ENCODE measurements at regions not wholly inside any gene's neighbourhood (a gene's known extent, or its start where the extent isn't known, plus 50 kb on each side); places are given as distances from the start of the nearest gene placed in this dataset.

DNA sequence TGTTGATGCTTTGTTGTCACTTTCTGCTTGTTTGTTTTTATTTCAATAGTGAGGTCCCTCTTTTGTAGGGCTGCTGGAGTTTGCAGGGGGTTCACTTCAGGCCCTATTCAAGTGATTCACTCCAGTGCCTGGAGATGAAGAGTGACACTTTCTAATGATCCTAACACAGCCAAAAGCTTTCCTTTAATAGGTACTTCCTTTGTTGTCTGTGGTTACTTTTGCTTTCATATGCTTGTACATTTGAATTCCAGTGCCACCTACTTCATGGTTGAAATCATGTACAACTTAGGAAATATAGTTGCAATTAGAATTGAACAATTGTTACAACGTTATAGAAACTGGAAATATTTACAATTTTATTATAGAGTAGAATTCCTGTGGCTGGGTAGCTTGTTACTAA lies 466.8 kb upstream of the EPHA3 start:
- H3K27ac ChIP-seq = no peak overlapping the region
- TF ChIP-seq POLR2A (IDR thresholded peaks at IDR 0.05) = no peak
- TF ChIP-seq, protein P1, sequence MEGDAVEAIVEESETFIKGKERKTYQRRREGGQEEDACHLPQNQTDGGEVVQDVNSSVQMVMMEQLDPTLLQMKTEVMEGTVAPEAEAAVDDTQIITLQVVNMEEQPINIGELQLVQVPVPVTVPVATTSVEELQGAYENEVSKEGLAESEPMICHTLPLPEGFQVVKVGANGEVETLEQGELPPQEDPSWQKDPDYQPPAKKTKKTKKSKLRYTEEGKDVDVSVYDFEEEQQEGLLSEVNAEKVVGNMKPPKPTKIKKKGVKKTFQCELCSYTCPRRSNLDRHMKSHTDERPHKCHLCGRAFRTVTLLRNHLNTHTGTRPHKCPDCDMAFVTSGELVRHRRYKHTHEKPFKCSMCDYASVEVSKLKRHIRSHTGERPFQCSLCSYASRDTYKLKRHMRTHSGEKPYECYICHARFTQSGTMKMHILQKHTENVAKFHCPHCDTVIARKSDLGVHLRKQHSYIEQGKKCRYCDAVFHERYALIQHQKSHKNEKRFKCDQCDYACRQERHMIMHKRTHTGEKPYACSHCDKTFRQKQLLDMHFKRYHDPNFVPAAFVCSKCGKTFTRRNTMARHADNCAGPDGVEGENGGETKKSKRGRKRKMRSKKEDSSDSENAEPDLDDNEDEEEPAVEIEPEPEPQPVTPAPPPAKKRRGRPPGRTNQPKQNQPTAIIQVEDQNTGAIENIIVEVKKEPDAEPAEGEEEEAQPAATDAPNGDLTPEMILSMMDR (IDR thresholded peaks at IDR 0.05) = no peak
- H3K4me1 ChIP-seq = peaks cover 5% of the 10 kb centered on the region
- H3K4me3 ChIP-seq = no peak overlapping the region
- ATAC-seq (no peak), DNase-seq (no peak)
- WGBS, 2 donors = 25 to 41% methylated on average over 1 of the region's 1 CpG
- intact Hi-C loops (cut with DNase I) = no loop called here
- H3K36me3 ChIP-seq (replicated peaks in 1 of 2; ENCODE audit: insufficient read depth in 1 of 2, low read depth in 2 of 2) = no peaks in the 10 kb centered on the region
- no peaks in the 10 kb centered on the region for H3K27me3 ChIP-seq
- no peaks in the 10 kb centered on the region for H3K9me3 ChIP-seq

DNA sequence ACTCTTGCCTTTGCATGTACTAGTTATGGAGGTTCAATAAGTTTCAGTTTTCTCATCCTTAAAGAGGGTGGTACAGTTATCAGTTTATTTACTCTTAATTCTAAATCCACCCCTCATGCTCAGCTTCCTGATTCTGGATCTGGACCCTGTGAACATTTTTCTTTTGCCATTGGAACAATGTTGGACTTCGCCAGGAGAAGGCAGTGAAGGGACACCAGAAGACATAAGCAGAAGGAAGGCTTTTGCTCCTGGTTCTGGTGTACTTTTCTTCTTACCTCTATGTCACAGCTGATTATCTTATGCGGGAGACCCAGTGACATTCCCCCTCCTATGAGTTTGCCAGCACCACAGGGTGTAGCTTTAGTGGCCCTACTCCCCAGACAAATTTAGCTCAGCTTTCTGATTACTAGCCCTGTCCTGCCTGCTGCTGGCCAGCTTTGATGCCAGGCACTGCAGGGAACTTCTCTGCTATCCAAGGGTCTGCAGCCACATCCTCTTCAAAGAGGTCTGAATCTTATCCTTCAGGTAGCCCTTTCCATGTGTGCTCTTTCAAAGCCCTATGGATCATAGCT lies 466.3 kb upstream of the EPHA3 start:
- H3K27me3 ChIP-seq = no peaks in the 10 kb centered on the region
- no peaks in the 10 kb centered on the region for H3K9me3 ChIP-seq
- H3K36me3 ChIP-seq (replicated peaks in 1 of 2; ENCODE audit: insufficient read depth in 1 of 2, low read depth in 2 of 2) = no peaks in the 10 kb centered on the region
- no peak overlapping the region for H3K4me3 ChIP-seq
- DNase-seq = peak in 3 of 4 donors; percentile 11 to 34 (median 14)
- ATAC-seq = peak; percentile 18
- TF ChIP-seq POLR2A (IDR thresholded peaks at IDR 0.05) = no peak
- TF ChIP-seq, protein P1 (IDR thresholded peaks at IDR 0.05) = peak in 3 of 7 experiments; percentile 38 to 54 (median 41)
- 23 to 57% methylated on average over 2 of the region's 2 CpGs for WGBS, 2 donors
- H3K4me1 ChIP-seq = peaks cover 5% of the 10 kb centered on the region
- H3K27ac ChIP-seq = no peak overlapping the region
- intact Hi-C loops (cut with DNase I) = no loop called here

DNA sequence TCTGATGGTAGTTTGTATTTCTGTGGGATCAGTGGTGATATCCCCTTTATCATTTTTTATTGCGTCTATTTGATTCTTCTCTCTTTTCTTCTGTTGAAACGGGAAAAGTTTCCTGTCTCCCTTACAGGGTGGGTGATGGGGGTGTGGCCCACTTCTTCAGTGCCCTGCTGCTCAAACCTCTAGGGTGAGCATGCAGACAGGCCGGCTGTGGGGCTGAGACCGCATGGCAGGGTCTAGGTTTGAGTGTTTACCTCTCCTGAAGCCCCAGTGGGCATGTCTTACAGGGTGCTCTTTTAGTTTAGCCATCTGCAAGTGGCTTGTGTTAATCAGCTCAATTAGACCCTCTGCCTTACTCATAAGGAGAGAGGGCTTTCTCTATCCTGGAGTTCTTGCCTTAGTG lies 450.0 kb upstream of the EPHA3 start:
- no peaks in the 10 kb centered on the region for H3K36me3 ChIP-seq (replicated peaks in 1 of 2; ENCODE audit: insufficient read depth in 1 of 2, low read depth in 2 of 2)
- no peak for TF ChIP-seq POLR2A (IDR thresholded peaks at IDR 0.05)
- TF ChIP-seq, protein P1 (IDR thresholded peaks at IDR 0.05) = no peak
- DNase-seq = no peak
- H3K4me1 ChIP-seq = peaks cover 16% of the 10 kb centered on the region
- no peak for ATAC-seq
- H3K27ac ChIP-seq = no peak overlapping the region
- WGBS, 2 donors = 93% methylated on average over 3 to 4 of the region's 4 CpGs
- H3K4me3 ChIP-seq = no peak overlapping the region
- H3K27me3 ChIP-seq = no peaks in the 10 kb centered on the region
- H3K9me3 ChIP-seq = no peaks in the 10 kb centered on the region
- intact Hi-C loops (cut with DNase I) = no loop called here

DNA sequence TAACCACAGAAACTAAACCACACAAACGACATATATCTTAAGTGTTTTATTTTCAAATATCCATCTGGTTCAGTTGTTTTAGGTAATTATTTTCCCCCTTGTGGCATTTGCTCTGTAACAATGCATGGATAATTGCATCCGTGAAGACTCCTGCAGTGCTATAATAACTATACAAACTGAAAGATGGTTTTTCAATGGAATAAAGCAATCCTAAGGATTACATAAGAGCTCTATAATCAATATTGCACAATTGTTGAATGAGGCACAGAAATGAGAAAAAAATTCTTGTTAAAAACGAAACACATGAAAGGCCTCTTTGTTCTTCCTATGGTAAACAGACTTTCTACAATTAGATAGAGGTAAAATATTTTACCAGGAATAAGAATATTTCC lies 446.0 kb upstream of the EPHA3 start:
- no peak for ATAC-seq
- Histone ChIP-seq H3K36me3 (replicated peaks in 1 of 2; ENCODE audit: insufficient read depth in 1 of 2, low read depth in 2 of 2) (no peaks in the 10 kb centered on the region), H3K27ac (peak overlapping the region in 2 of 4 donors; percentile 11 to 54), H3K4me3 (no peak overlapping the region), H3K9me3 (no peaks in the 10 kb centered on the region), H3K4me1 (peaks cover 16% of the 10 kb centered on the region), H3K27me3 (no peaks in the 10 kb centered on the region)
- WGBS, 2 donors = 19 to 21% methylated on average over 3 of the region's 3 CpGs
- TF ChIP-seq, protein P1 (IDR thresholded peaks at IDR 0.05) = no peak
- no peak for TF ChIP-seq POLR2A (IDR thresholded peaks at IDR 0.05)
- no peak for DNase-seq
- intact Hi-C loops (cut with DNase I) = no loop called here

DNA sequence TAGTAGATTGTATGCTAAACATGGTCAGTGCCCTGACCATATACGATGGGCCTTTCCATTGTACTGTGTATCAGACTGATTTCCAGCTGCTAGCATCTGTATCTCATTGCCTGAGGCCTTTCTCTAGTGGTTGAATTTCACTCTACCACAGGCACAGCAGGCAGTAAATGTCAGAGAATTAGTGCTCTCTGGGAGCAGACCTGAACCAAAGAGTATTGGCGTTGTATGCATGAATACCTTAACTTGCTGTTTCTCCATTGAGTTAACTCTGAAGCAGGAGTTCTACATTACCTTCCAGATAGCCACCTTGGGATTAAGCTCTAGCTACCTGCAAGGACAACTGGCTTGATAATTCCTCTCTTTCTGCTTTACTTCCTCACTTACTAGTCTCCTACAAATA lies 439.2 kb upstream of the EPHA3 start:
- H3K9me3 ChIP-seq = no peaks in the 10 kb centered on the region
- DNase-seq (no peak), ATAC-seq (no peak)
- TF ChIP-seq, protein P1 (IDR thresholded peaks at IDR 0.05) = no peak
- TF ChIP-seq POLR2A (IDR thresholded peaks at IDR 0.05) = no peak
- H3K4me1 ChIP-seq = no peaks in the 10 kb centered on the region
- no peak overlapping the region for H3K27ac ChIP-seq
- WGBS, 2 donors = 85 to 95% methylated on average over 2 of the region's 2 CpGs
- H3K4me3 ChIP-seq = no peak overlapping the region
- no peaks in the 10 kb centered on the region for H3K27me3 ChIP-seq
- intact Hi-C loops (cut with DNase I) = no loop called here
- H3K36me3 ChIP-seq (replicated peaks in 1 of 2; ENCODE audit: insufficient read depth in 1 of 2, low read depth in 2 of 2) = no peaks in the 10 kb centered on the region
